AG09319 (cell line): ENCODE measurements at regions not wholly inside any gene's neighbourhood (a gene's known extent, or its start where the extent isn't known, plus 50 kb on each side); places are given as distances from the start of the nearest gene placed in this dataset.

ENCODE experiments used
- DNase-seq: peaks from one replicate; pipeline ENCODE4 v3.0.0-alpha.2; 2010; ENCODE audit warnings: low read depth; ENCODE audit errors: extremely low read depth
- CTCF ChIP-seq: IDR thresholded peaks from 2 replicates; pipeline ENCODE4 v1.5.1; 2011; ENCODE audit warnings: low read depth, mild to moderate bottlenecking, inconsistent platforms, low read length, moderate library complexity

GRCh38 chr18:75958683-75959082, 531.2 kb upstream of the SMIM21 start:
- no peak for DNase-seq
- TF ChIP-seq CTCF, result no peak

GRCh38 chr18:75945265-75945933, 517.9 kb upstream of the SMIM21 start:
- no peak for TF ChIP-seq CTCF
- no peak for DNase-seq

GRCh38 chr18:75937306-75937705, 509.8 kb upstream of the SMIM21 start:
- DNase-seq, result no peak
- TF ChIP-seq CTCF, result no peak

GRCh38 chr18:75936862-75937261, 509.4 kb upstream of the SMIM21 start:
- TF ChIP-seq CTCF, result no peak
- DNase-seq, result no peak

- TF ChIP-seq CTCF, result no peak
These were observed 503.6 kb upstream of the SMIM21 start for GRCh38 chr18:75931079-75931478.

GRCh38 chr18:75928706-75929105, 501.2 kb upstream of the SMIM21 start:
- no peak for TF ChIP-seq CTCF
- DNase-seq, result no peak

More at GRCh38 chr18:75931079-75931478, 503.6 kb upstream of the SMIM21 start:
- no peak for DNase-seq

- no peak for DNase-seq
- TF ChIP-seq CTCF, result no peak
These were observed 500.3 kb upstream of the SMIM21 start for GRCh38 chr18:75927791-75928190.
